Activated naive CD4-positive, alpha-beta T cell treated with anti-CD3 and anti-CD28 coated beads, Interleukin-2, amount 10 ng/mL, durations not matched to agents 7 days and 5 days (primary cell): ENCODE measurements at regions not wholly inside any gene's neighbourhood (a gene's known extent, or its start where the extent isn't known, plus 50 kb on each side); places are given as distances from the start of the nearest gene placed in this dataset.
"Not testable (repeated sequence)": the region's sequence is repeated elsewhere in the genome, so short reads cannot be mapped to it uniquely, and the experiment has no call there.

Source experiments
- CTCF ChIA-PET: fragments of 350-600 bp; sonication (Branson Sonifier 250); formaldehyde crosslinking; loops from one replicate; lab custom pipeline; 2021; ENCODE audit warnings: antibody characterized with exemption; lab: Charles Lee
- DNase-seq: peaks from one replicate; pipeline ENCODE4 v3.0.0-alpha.2; 2020
- H3K27ac Mint-ChIP-seq: one replicate; pipeline ENCODE4 v1.8.0; 2021; ENCODE audit warnings: mild to moderate bottlenecking, moderate library complexity, mixed read lengths
- H3K27me3 Mint-ChIP-seq: one replicate; pipeline ENCODE4 v1.8.0; 2021; ENCODE audit warnings: mild to moderate bottlenecking, mixed read lengths
- H3K36me3 Mint-ChIP-seq: one replicate; pipeline ENCODE4 v1.8.0; 2021; ENCODE audit warnings: mixed read lengths
- H3K4me1 Mint-ChIP-seq: one replicate; pipeline ENCODE4 v1.8.0; 2021; ENCODE audit warnings: mixed read lengths
- H3K4me3 Mint-ChIP-seq: one replicate; pipeline ENCODE4 v1.8.0; 2021; ENCODE audit warnings: mild to moderate bottlenecking, moderate library complexity, mixed read lengths
- H3K9me3 Mint-ChIP-seq: one replicate; pipeline ENCODE4 v1.8.0; 2021; ENCODE audit warnings: mixed read lengths

GRCh38 chr14:27566843-27567382 is 969.1 kb upstream of the NOVA1 start:
- Mint-ChIP-seq H3K9me3 (peaks cover 7% of the 10 kb centered on the region), H3K4me3 (no peak overlapping the region), H3K27ac (no peak overlapping the region), H3K4me1 (no peaks in the 10 kb centered on the region), H3K36me3 (no peaks in the 10 kb centered on the region), H3K27me3 (no peaks in the 10 kb centered on the region)
- CTCF ChIA-PET, result no interaction called here
- no peak for DNase-seq

GRCh38 chr14:27573018-27573417 is 975.2 kb upstream of the NOVA1 start:
- Mint-ChIP-seq H3K36me3 (no peaks in the 10 kb centered on the region), H3K27me3 (no peaks in the 10 kb centered on the region), H3K4me3 (no peak overlapping the region), H3K9me3 (peaks cover 40% of the 10 kb centered on the region), H3K4me1 (no peaks in the 10 kb centered on the region), H3K27ac (no peak overlapping the region)
- CTCF ChIA-PET, result no interaction called here
- DNase-seq, result no peak

GRCh38 chr14:27587103-27587502 is 989.3 kb upstream of the NOVA1 start:
- H3K4me1 Mint-ChIP-seq, result no peaks in the 10 kb centered on the region
- no peaks in the 10 kb centered on the region for H3K36me3 Mint-ChIP-seq
- no peak overlapping the region for H3K27ac Mint-ChIP-seq
- DNase-seq, result no peak
- H3K9me3 Mint-ChIP-seq, result peaks cover 14% of the 10 kb centered on the region
- H3K4me3 Mint-ChIP-seq, result no peak overlapping the region
- no peaks in the 10 kb centered on the region for H3K27me3 Mint-ChIP-seq
- CTCF ChIA-PET, result no interaction called here

GRCh38 chr14:27605282-27605681 is 1007.4 kb upstream of the NOVA1 start:
- DNase-seq, result no peak
- Mint-ChIP-seq H3K27ac (no peak overlapping the region), H3K36me3 (no peaks in the 10 kb centered on the region), H3K4me3 (no peak overlapping the region), H3K4me1 (no peaks in the 10 kb centered on the region), H3K27me3 (no peaks in the 10 kb centered on the region), H3K9me3 (peaks cover 16% of the 10 kb centered on the region)
- CTCF ChIA-PET, result no interaction called here

GRCh38 chr14:27608377-27608776 is 1010.5 kb upstream of the NOVA1 start:
- no peaks in the 10 kb centered on the region for H3K36me3 Mint-ChIP-seq

GRCh38 chr14:27612121-27612520 is 1014.3 kb upstream of the NOVA1 start:
- CTCF ChIA-PET, result no interaction called here
- no peak overlapping the region for H3K27ac Mint-ChIP-seq

More at GRCh38 chr14:27608377-27608776, 1010.5 kb upstream of the NOVA1 start:
- peaks cover 16% of the 10 kb centered on the region for H3K9me3 Mint-ChIP-seq
- DNase-seq, result no peak
- no peak overlapping the region for H3K4me3 Mint-ChIP-seq
- no peaks in the 10 kb centered on the region for H3K27me3 Mint-ChIP-seq
- no peak overlapping the region for H3K27ac Mint-ChIP-seq
- CTCF ChIA-PET, result no interaction called here
- H3K4me1 Mint-ChIP-seq, result no peaks in the 10 kb centered on the region

GRCh38 chr14:27613102-27613501 is 1015.3 kb upstream of the NOVA1 start:
- Mint-ChIP-seq H3K4me1 (no peaks in the 10 kb centered on the region), H3K4me3 (no peak overlapping the region), H3K9me3 (peaks cover 12% of the 10 kb centered on the region), H3K27me3 (no peaks in the 10 kb centered on the region), H3K36me3 (no peaks in the 10 kb centered on the region), H3K27ac (no peak overlapping the region)
- no peak for DNase-seq
- CTCF ChIA-PET, result no interaction called here

More at GRCh38 chr14:27612121-27612520, 1014.3 kb upstream of the NOVA1 start:
- H3K4me3 Mint-ChIP-seq, result no peak overlapping the region
- no peak for DNase-seq
- H3K27me3 Mint-ChIP-seq, result no peaks in the 10 kb centered on the region
- H3K36me3 Mint-ChIP-seq, result no peaks in the 10 kb centered on the region
- no peaks in the 10 kb centered on the region for H3K4me1 Mint-ChIP-seq
- peaks cover 11% of the 10 kb centered on the region for H3K9me3 Mint-ChIP-seq

GRCh38 chr14:27623782-27624181 is 1025.9 kb upstream of the NOVA1 start:
- no peak for DNase-seq
- Mint-ChIP-seq H3K27me3 (no peaks in the 10 kb centered on the region), H3K36me3 (no peaks in the 10 kb centered on the region), H3K4me1 (no peaks in the 10 kb centered on the region), H3K4me3 (no peak overlapping the region), H3K27ac (no peak overlapping the region), H3K9me3 (peaks cover 30% of the 10 kb centered on the region)
- CTCF ChIA-PET, result no interaction called here

- Mint-ChIP-seq H3K27ac (no peak overlapping the region), H3K27me3 (no peaks in the 10 kb centered on the region), H3K4me3 (no peak overlapping the region), H3K36me3 (no peaks in the 10 kb centered on the region), H3K4me1 (no peaks in the 10 kb centered on the region), H3K9me3 (peaks cover 21% of the 10 kb centered on the region)
- CTCF ChIA-PET, result no interaction called here
- no peak for DNase-seq
Observed at GRCh38 chr14:27634056-27634970, 1036.5 kb upstream of the NOVA1 start.

- H3K4me3 Mint-ChIP-seq, H3K4me1 Mint-ChIP-seq, H3K9me3 Mint-ChIP-seq, CTCF ChIA-PET, H3K36me3 Mint-ChIP-seq, DNase-seq, H3K27ac Mint-ChIP-seq, H3K27me3 Mint-ChIP-seq: not testable (repeated sequence)
Observed at GRCh38 chr14:27640688-27641087, 1042.9 kb upstream of the NOVA1 start.

- CTCF ChIA-PET, result no interaction called here
- no peaks in the 10 kb centered on the region for H3K4me1 Mint-ChIP-seq
Observed at GRCh38 chr14:27642251-27642866, 1044.5 kb upstream of the NOVA1 start.

GRCh38 chr14:27660683-27661082 is 1062.8 kb upstream of the NOVA1 start:
- DNase-seq, result no peak
- CTCF ChIA-PET, result no interaction called here
- H3K9me3 Mint-ChIP-seq, result peaks cover 36% of the 10 kb centered on the region
- no peak overlapping the region for H3K27ac Mint-ChIP-seq
- no peaks in the 10 kb centered on the region for H3K36me3 Mint-ChIP-seq
- no peak overlapping the region for H3K4me3 Mint-ChIP-seq
- H3K4me1 Mint-ChIP-seq, result no peaks in the 10 kb centered on the region
- no peaks in the 10 kb centered on the region for H3K27me3 Mint-ChIP-seq

More at GRCh38 chr14:27642251-27642866, 1044.5 kb upstream of the NOVA1 start:
- Mint-ChIP-seq H3K27ac (no peak overlapping the region), H3K9me3 (peaks cover 9% of the 10 kb centered on the region), H3K4me3 (no peak overlapping the region), H3K36me3 (no peaks in the 10 kb centered on the region), H3K27me3 (no peaks in the 10 kb centered on the region)
- no peak for DNase-seq

GRCh38 chr14:27668531-27668930 is 1070.7 kb upstream of the NOVA1 start:
- CTCF ChIA-PET, result no interaction called here
- no peak overlapping the region for H3K27ac Mint-ChIP-seq

GRCh38 chr14:27672047-27672446 is 1074.2 kb upstream of the NOVA1 start:
- no peaks in the 10 kb centered on the region for H3K27me3 Mint-ChIP-seq
- no peak overlapping the region for H3K27ac Mint-ChIP-seq
- H3K9me3 Mint-ChIP-seq, result peaks cover 12% of the 10 kb centered on the region
- H3K4me1 Mint-ChIP-seq, result no peaks in the 10 kb centered on the region
- CTCF ChIA-PET, result no interaction called here
- H3K36me3 Mint-ChIP-seq, result no peaks in the 10 kb centered on the region
- no peak for DNase-seq
- no peak overlapping the region for H3K4me3 Mint-ChIP-seq

More at GRCh38 chr14:27668531-27668930, 1070.7 kb upstream of the NOVA1 start:
- peaks cover 22% of the 10 kb centered on the region for H3K9me3 Mint-ChIP-seq
- H3K4me1 Mint-ChIP-seq, result no peaks in the 10 kb centered on the region
- no peak for DNase-seq
- no peak overlapping the region for H3K4me3 Mint-ChIP-seq
- no peaks in the 10 kb centered on the region for H3K27me3 Mint-ChIP-seq
- no peaks in the 10 kb centered on the region for H3K36me3 Mint-ChIP-seq
